GM03348 (cell line): ENCODE measurements at regions not wholly inside any gene's neighbourhood (a gene's known extent, or its start where the extent isn't known, plus 50 kb on each side); places are given as distances from the start of the nearest gene placed in this dataset.
"Not testable (repeated sequence)": the region's sequence is repeated elsewhere in the genome, so short reads cannot be mapped to it uniquely, and the experiment has no call there.

Experiments used
- DNase-seq: peaks from one replicate; pipeline ENCODE4 v3.0.0; 2012; ENCODE audit warnings: low spot score

- no peak for DNase-seq
Observed at GRCh38 chr22:48757985-48758561, 1069.6 kb downstream of the BRD1 start.

DNA sequence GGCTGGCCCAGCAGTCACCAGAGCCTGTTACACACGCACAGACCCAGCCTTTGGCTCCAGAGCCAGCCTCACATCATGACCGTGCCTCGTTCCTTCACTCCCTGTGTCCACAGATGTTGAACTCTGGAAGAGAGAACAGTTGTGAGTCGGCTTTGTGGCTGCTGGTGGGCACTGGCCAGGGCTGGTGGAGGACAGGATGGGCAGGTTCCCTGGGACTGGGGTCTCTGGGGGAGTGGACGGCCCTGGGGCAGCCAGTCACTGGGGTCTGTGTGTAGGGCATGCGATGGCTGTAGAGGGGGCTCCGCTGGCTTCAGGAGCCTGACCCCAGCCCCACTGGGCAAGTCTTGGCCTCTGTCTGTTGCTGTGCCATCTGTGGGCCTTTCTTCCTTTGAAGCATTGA, 1070.1 kb downstream of the BRD1 start:
- no peak for DNase-seq

GRCh38 chr22:48757135-48757534, 1070.5 kb downstream of the BRD1 start:
- not testable (repeated sequence) for DNase-seq

- peak; percentile 1 for DNase-seq
Observed at GRCh38 chr22:48756146-48757111, 1071.2 kb downstream of the BRD1 start.

GRCh38 chr22:48755059-48755949, 1072.4 kb downstream of the BRD1 start:
- DNase-seq = peak; percentile 1

- DNase-seq = peak; percentile 1
Observed at GRCh38 chr22:48754611-48755058, 1073.0 kb downstream of the BRD1 start.

DNA sequence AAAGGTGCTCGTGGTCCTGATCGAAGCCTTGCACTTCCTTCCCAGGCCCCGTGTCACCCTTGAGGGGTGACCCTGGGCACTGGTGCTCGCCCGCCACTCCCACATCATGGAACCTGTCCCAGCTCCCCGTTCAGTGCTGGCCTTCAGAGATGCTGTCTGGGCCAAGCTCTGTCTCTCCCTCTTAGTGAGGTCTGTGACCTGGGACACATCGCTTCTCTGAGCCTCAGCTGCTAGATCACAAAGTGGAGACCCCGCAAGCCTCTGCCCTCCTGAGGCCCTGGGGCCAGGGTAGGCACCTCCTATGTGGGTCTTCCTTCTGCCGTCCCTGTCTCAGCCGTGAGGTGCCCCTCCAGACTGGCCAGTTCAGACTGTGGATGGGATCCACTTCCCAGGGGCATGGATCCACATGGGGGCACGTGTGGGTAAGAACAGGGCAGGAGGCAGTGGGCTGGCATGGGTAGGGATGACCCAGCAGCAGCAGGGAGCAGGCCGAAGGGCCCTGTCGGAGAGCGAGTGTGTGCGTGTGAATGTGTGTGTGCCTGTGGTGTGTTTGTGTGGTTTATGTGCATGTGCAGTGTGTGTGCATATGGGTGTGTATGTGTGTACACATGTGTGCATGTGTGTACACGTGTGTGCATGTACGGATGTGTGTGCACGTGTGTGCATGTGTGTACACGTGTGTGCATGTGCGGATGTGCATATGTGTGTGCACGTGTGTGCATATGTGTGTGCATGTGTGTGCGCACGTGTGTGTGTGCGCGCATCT, 1073.7 kb downstream of the BRD1 start:
- DNase-seq = peak; percentile 3

- DNase-seq = no peak
Observed at GRCh38 chr22:48753381-48753730, 1074.3 kb downstream of the BRD1 start.

DNA sequence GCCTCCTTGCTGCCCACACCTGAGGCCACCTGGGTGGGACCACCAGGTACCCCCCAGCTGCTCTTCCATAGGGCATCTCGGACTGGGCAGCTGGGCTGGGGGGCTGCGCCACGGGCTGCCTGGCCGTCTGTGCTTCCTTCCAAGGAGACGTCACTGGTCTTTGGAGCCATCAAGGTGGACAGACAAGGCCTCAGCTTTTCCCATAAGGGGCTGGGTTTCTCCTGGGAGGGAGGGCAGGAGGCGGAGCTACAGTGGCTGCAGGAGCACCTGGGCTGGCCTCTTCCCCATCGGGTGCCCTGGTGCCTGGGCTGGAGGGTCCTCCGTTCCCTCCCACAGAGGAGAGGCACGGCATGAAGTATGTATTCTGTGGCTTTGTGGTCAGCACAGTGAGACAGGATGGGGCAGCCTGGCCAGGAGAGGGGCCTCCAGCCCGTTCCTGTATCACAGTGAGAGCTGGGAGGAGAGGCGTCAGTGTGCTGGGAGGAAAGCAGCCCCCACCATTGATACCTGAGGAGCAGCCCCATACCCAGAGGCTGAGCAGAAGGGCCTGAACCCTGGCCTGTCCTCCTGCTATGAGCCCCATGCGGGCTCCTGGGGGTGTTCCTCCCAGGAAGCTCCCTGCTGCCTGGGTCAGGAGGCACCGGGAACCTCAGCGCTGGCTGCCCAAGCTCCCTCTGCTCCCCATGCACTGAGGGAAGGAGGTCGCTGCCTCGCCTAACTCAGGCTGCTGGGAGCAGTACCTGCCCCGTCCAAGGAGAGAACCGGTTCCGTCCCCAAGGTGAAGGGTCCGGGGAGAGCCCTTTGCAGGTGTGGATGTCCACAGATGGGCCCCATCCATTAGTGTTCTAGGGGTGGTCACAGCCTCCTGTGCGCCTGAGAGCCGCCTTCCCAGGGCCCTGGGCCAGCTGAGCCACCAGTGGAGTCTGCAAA, 1075.0 kb downstream of the BRD1 start:
- peak; percentile 9 for DNase-seq

- DNase-seq = peak; percentile 7
Observed at GRCh38 chr22:48751539-48752437, 1075.9 kb downstream of the BRD1 start.

- peak; percentile 2 for DNase-seq
Observed at GRCh38 chr22:48750826-48751440, 1076.7 kb downstream of the BRD1 start.

DNA sequence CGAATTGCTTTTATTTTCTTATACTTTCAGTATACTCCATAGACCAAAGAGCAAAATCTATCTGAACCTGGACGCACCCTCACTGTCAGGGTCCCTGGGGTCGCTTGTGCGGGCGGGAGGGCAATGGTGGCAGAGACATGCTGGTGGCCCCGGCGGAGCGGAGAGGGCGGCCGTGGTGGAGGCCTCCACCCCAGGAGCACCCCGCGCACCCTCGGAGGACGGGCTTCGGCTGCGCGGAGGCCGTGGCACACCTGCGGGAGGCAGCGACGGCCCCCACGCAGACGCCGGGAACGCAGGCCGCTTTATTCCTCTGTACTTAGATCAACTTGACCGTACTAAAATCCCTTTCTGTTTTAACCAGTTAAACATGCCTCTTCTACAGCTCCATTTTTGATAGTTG, 1077.4 kb downstream of the BRD1 start:
- DNase-seq = peak; percentile 1

DNA sequence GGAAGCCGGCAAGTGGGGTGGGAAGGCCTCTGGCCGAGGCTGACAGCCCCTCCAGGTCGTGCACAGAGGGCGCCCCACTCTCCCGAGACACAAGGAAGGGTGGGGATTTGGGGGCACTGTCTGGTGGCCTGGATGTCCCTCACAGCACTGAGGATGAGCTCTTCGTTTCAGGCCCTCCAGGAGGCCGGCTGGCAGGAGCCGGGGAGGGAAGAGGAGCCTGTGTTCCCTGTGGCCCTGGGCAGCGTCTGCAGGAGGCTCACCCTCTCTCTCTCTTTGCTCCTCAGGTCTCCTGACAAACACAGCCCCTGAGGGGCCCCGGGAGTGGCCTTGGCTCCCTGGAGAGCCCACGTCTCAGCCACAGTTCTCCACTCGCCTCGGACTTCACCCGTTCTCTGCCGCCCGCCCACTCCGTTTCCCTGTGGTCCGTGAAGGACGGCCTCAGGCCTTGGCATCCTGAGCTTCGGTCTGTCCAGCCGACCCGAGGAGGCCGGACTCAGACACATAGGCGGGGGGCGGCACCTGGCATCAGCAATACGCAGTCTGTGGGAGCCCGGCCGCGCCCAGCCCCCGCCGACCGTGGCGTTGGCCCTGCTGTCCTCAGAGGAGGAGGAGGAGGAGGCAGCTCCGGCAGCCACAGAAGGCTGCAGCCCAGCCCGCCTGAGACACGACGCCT, 1078.0 kb downstream of the BRD1 start:
- peak; percentile 1 for DNase-seq

GRCh38 chr22:48748860-48749554, 1078.7 kb downstream of the BRD1 start:
- DNase-seq = peak; percentile 1

- DNase-seq = peak; percentile 3
Observed at GRCh38 chr22:48748113-48748859, 1079.4 kb downstream of the BRD1 start.

GRCh38 chr22:48746789-48747425, 1080.8 kb downstream of the BRD1 start:
- DNase-seq = peak; percentile 3
